Osteocyte (in vitro differentiated cells): ENCODE measurements at regions not wholly inside any gene's neighbourhood (a gene's known extent, or its start where the extent isn't known, plus 50 kb on each side); places are given as distances from the start of the nearest gene placed in this dataset.
"Not testable (repeated sequence)": the region's sequence is repeated elsewhere in the genome, so short reads cannot be mapped to it uniquely, and the experiment has no call there.

ENCODE experiments used
- DNase-seq: peaks from one replicate; pipeline ENCODE4 v3.0.0; 2021; ENCODE audit warnings: mixed read lengths; ENCODE audit not compliant: unreplicated experiment; ENCODE audit errors: extremely low spot score
- H3K27ac Mint-ChIP-seq: one replicate; pipeline ENCODE4 v1.8.0; 2021; ENCODE audit warnings: mild to moderate bottlenecking, mixed read lengths; ENCODE audit not compliant: unreplicated experiment
- H3K27me3 Mint-ChIP-seq: one replicate; pipeline ENCODE4 v1.8.0; 2021; ENCODE audit warnings: mixed read lengths; ENCODE audit not compliant: unreplicated experiment
- H3K36me3 Mint-ChIP-seq: one replicate; pipeline ENCODE4 v1.8.0; 2021; ENCODE audit warnings: mixed read lengths; ENCODE audit not compliant: unreplicated experiment
- H3K4me1 Mint-ChIP-seq: one replicate; pipeline ENCODE4 v1.8.0; 2021; ENCODE audit warnings: mixed read lengths; ENCODE audit not compliant: unreplicated experiment
- H3K4me3 Mint-ChIP-seq: one replicate; pipeline ENCODE4 v1.8.0; 2021; ENCODE audit warnings: mild to moderate bottlenecking, moderate library complexity, mixed read lengths; ENCODE audit not compliant: unreplicated experiment
- H3K9me3 Mint-ChIP-seq: one replicate; pipeline ENCODE4 v1.8.0; 2021; ENCODE audit warnings: mixed read lengths; ENCODE audit not compliant: unreplicated experiment
- TF ChIP-seq, protein P1 (sequence below): fragments of 200-600 bp; sonication (generic); IDR thresholded peaks from 2 replicates; pipeline ENCODE4 v1.5.0; 2021; ENCODE audit warnings: antibody characterized with exemption, mild to moderate bottlenecking, moderate library complexity

DNA sequence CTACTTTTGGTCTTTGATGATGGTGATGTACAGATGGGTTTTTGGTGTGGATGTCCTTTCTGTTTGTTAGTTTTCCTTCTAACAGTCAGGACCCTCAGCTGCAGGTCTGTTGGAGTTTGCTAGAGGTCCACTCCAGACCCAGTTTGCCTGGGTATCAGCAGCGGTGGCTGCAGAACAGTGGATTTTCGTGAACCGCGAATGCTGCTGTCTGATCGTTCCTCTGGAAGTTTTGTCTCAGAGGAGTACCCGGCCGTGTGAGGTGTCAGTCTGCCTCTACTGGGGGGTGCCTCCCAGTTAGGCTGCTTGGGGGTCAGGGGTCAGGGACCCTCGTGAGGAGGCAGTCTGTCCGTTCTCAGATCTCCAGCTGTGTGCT lies 56.6 kb upstream of the TNFAIP8 start:
- H3K27ac Mint-ChIP-seq, H3K36me3 Mint-ChIP-seq, H3K4me3 Mint-ChIP-seq, H3K27me3 Mint-ChIP-seq, DNase-seq, H3K9me3 Mint-ChIP-seq: not testable (repeated sequence)
- peaks cover 45% of the 10 kb centered on the region for H3K4me1 Mint-ChIP-seq

DNA sequence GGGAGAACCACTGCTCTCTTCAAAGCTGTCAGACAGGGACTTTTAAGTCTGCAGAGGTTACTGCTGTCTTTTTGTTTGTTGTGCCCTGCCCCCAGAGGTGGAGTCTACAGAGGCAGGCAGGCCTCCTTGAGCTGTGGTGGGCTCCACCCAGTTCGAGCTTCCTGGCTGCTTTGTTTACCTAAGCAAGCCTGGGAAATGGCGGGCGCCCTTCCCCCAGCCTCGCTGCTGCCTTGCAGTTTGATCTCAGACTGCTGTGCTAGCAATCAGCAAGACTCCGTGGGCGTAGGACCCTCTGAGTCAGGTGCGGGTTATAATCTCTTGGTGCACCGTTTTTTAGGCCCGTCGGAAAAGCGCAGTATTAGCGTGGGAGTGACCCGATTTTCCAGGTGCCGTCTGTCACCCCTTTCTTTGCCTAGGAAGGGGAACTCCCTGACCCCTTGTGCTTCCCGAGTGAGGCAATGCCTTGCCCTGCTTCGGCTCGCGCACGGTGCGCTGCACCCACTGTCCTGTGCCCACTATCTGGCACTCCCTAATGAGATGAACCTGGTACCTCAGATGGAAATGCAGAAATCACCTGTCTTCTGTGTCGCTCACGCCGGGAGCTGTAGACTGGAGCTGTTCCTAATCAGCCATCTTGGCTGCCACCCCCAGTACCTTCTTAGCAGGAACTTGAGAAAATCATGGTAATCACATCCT lies 56.1 kb upstream of the TNFAIP8 start:
- not testable (repeated sequence) for H3K4me3 Mint-ChIP-seq, H3K36me3 Mint-ChIP-seq, H3K9me3 Mint-ChIP-seq, DNase-seq, H3K27ac Mint-ChIP-seq, H3K27me3 Mint-ChIP-seq
- H3K4me1 Mint-ChIP-seq: peaks cover 50% of the 10 kb centered on the region

GRCh38 chr5:119300311-119300670 lies 55.5 kb upstream of the TNFAIP8 start:
- no peak for DNase-seq
- TF ChIP-seq, protein P1, sequence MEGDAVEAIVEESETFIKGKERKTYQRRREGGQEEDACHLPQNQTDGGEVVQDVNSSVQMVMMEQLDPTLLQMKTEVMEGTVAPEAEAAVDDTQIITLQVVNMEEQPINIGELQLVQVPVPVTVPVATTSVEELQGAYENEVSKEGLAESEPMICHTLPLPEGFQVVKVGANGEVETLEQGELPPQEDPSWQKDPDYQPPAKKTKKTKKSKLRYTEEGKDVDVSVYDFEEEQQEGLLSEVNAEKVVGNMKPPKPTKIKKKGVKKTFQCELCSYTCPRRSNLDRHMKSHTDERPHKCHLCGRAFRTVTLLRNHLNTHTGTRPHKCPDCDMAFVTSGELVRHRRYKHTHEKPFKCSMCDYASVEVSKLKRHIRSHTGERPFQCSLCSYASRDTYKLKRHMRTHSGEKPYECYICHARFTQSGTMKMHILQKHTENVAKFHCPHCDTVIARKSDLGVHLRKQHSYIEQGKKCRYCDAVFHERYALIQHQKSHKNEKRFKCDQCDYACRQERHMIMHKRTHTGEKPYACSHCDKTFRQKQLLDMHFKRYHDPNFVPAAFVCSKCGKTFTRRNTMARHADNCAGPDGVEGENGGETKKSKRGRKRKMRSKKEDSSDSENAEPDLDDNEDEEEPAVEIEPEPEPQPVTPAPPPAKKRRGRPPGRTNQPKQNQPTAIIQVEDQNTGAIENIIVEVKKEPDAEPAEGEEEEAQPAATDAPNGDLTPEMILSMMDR: no peak
- H3K4me1 Mint-ChIP-seq: peaks cover 55% of the 10 kb centered on the region
- no peaks in the 10 kb centered on the region for H3K9me3 Mint-ChIP-seq
- H3K27me3 Mint-ChIP-seq: no peaks in the 10 kb centered on the region
- H3K27ac Mint-ChIP-seq: no peak overlapping the region
- no peaks in the 10 kb centered on the region for H3K36me3 Mint-ChIP-seq
- H3K4me3 Mint-ChIP-seq: no peak overlapping the region

GRCh38 chr5:119301210-119301609 lies 54.6 kb upstream of the TNFAIP8 start:
- H3K9me3 Mint-ChIP-seq: no peaks in the 10 kb centered on the region
- H3K27ac Mint-ChIP-seq: no peak overlapping the region
- H3K36me3 Mint-ChIP-seq: no peaks in the 10 kb centered on the region
- TF ChIP-seq, protein P1: no peak
- no peak for DNase-seq
- H3K4me3 Mint-ChIP-seq: no peak overlapping the region
- peaks cover 56% of the 10 kb centered on the region for H3K4me1 Mint-ChIP-seq
- no peaks in the 10 kb centered on the region for H3K27me3 Mint-ChIP-seq

- Mint-ChIP-seq H3K4me1 (peaks cover 56% of the 10 kb centered on the region), H3K27ac (no peak overlapping the region), H3K9me3 (no peaks in the 10 kb centered on the region), H3K27me3 (no peaks in the 10 kb centered on the region), H3K36me3 (no peaks in the 10 kb centered on the region), H3K4me3 (no peak overlapping the region)
- TF ChIP-seq, protein P1: no peak
- no peak for DNase-seq
Observed at GRCh38 chr5:119301906-119302305, 53.9 kb upstream of the TNFAIP8 start.

DNA sequence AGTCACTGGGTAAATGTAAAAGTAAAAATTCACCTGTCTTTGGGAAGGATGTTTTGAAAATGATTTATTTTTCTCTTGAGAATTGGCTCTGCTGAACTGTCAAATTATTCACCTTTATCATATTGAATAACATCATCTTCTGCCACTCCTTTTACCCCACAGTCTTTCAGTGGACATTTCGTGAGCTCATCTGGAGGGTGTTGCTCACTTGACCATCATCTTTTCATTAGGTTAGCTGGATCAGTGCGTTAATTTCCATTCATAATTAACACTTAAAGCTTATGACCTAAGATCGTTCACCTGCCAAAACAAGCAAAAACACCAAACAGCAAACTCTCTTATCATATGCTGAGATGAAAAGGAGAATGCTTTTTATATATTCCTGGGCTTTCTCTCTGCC lies 53.4 kb upstream of the TNFAIP8 start:
- no peaks in the 10 kb centered on the region for H3K36me3 Mint-ChIP-seq
- no peak for DNase-seq
- peak overlapping the region; percentile 76 for H3K27ac Mint-ChIP-seq
- no peaks in the 10 kb centered on the region for H3K9me3 Mint-ChIP-seq
- no peaks in the 10 kb centered on the region for H3K27me3 Mint-ChIP-seq
- peaks cover 56% of the 10 kb centered on the region for H3K4me1 Mint-ChIP-seq
- TF ChIP-seq, protein P1: no peak
- H3K4me3 Mint-ChIP-seq: no peak overlapping the region
